ENCODE measurements at regions not wholly inside any gene's neighbourhood (a gene's known extent, or its start where the extent isn't known, plus 50 kb on each side); places are given as distances from the start of the nearest gene placed in this dataset.
"Not testable (repeated sequence)": the region's sequence is repeated elsewhere in the genome, so short reads cannot be mapped to it uniquely, and the experiment has no call there.

DNA sequence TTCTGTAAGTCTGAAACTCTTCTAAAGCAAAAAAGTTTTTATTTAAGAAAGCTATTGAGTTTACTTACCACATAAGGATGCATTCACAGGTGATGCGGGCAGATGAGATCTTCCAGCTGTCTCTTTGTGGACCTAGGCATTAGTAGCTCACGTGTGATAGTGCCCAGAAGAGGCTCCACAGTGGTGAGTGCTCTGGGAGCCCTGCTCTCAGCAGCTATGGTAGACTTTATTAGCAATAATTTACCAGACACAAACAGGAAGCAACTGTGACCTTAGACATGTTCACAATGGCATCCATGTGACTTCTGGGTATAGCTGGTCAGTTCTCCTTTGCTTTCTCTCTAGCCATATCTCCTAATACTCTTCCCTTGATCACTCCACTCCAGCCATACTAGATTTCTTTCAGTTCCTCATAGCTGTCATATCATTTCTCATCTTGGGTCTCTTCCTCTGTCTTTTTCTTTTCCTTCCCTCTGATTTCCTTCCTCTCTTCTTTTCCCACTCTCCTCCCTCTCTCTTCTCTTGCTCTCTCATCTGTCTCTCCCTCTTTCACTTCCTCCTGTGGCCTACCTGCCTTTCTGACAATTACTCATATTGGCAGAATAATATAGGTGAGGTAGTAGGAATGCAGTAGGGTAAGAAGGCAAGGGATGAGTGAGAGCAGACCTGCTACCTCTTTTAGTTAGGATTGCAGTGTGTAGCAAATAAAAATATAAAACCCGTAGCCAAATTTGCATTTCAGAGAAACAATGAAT lies 75.2 kb upstream of the SCAF11 start:
- DNase-seq, result no peak
- H3K4me3 ChIP-seq, result no peak overlapping the region
- no peaks in the 10 kb centered on the region for H3K36me3 ChIP-seq
- H3K27ac ChIP-seq, result no peak overlapping the region
- no peak for TF ChIP-seq POLR2A (IDR thresholded peaks at IDR 0.05)
- TF ChIP-seq, protein P1, sequence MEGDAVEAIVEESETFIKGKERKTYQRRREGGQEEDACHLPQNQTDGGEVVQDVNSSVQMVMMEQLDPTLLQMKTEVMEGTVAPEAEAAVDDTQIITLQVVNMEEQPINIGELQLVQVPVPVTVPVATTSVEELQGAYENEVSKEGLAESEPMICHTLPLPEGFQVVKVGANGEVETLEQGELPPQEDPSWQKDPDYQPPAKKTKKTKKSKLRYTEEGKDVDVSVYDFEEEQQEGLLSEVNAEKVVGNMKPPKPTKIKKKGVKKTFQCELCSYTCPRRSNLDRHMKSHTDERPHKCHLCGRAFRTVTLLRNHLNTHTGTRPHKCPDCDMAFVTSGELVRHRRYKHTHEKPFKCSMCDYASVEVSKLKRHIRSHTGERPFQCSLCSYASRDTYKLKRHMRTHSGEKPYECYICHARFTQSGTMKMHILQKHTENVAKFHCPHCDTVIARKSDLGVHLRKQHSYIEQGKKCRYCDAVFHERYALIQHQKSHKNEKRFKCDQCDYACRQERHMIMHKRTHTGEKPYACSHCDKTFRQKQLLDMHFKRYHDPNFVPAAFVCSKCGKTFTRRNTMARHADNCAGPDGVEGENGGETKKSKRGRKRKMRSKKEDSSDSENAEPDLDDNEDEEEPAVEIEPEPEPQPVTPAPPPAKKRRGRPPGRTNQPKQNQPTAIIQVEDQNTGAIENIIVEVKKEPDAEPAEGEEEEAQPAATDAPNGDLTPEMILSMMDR (IDR thresholded peaks at IDR 0.05), result no peak
- H3K9me3 ChIP-seq, result no peaks in the 10 kb centered on the region
- H3K27me3 ChIP-seq, result no peaks in the 10 kb centered on the region
- intact Hi-C loops (cut with DNase I; ENCODE audit: low total_unique reads), result no loop called here
- no peaks in the 10 kb centered on the region for H3K4me1 ChIP-seq

DNA sequence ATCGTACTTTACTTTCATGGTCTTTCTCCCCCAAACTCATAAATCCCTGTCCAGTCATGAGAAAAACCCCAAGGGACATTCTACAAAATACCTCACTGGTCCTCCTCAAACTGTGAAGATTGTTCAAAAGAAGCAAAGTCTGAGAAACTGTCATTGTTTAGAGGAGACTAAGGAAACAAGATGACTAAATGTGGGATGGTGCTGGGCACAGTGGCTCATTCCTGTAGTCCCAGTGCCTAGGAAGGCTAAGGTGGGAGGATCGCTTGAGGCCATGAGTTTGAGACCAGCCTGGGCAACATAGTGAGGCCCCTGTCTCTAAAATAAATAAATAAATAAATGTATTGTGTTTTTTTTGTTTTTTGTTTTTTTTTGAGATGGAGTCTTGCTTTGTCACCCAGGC lies 74.2 kb upstream of the SCAF11 start:
- no peaks in the 10 kb centered on the region for H3K4me1 ChIP-seq
- no peak for DNase-seq
- H3K9me3 ChIP-seq, result no peaks in the 10 kb centered on the region
- no peaks in the 10 kb centered on the region for H3K36me3 ChIP-seq
- intact Hi-C loops (cut with DNase I; ENCODE audit: low total_unique reads), result no loop called here
- H3K27me3 ChIP-seq, result no peaks in the 10 kb centered on the region
- no peak overlapping the region for H3K4me3 ChIP-seq
- TF ChIP-seq, protein P1 (IDR thresholded peaks at IDR 0.05), result no peak
- TF ChIP-seq POLR2A (IDR thresholded peaks at IDR 0.05), result no peak
- H3K27ac ChIP-seq, result no peak overlapping the region

DNA sequence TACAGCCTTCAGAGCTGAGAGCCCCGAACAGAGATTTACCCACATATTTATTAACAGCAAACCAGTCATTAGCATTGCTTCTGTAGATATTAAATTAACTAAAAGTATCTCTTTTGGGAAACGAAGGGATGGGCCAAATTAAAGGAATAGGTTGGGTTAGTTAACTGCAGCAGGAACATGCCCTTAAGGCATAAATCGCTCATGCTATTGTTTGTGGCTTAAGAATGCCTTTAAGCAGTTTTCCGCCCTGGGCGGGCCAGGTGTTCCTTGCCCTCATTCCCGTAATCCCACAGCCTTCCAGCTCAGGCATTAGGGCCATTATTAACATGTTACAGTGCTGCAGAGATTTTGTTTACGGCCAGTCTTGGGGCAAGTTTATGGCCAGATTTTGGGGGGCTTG lies 68.3 kb upstream of the SCAF11 start:
- H3K4me3 ChIP-seq; H3K27me3 ChIP-seq; H3K36me3 ChIP-seq; intact Hi-C loops (cut with DNase I; ENCODE audit: low total_unique reads); DNase-seq; H3K27ac ChIP-seq; H3K9me3 ChIP-seq; H3K4me1 ChIP-seq: not testable (repeated sequence)

DNA sequence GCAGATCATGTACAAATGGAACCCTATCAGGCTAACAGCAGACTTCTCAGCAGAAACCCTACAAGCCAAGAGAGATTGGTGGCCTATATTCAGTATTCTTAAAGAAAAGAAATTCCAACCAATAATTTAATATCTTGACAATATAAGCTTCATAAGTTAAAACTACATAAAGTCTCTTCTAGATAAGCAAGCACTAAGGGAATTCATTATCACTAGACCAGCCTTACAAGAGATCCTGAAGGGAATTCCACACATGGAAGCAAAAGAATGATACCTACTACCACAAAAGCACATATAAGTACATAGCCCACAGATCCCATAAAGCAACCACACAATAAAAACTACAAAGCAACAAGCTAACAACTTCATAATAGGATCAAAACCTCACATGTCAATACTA lies 60.4 kb upstream of the SCAF11 start:
- Histone ChIP-seq H3K4me3 (no peak overlapping the region), H3K9me3 (peaks cover 0 to 4% of the 10 kb centered on the region in 2 donors), H3K4me1 (no peaks in the 10 kb centered on the region), H3K36me3 (no peaks in the 10 kb centered on the region), H3K27ac (no peak overlapping the region), H3K27me3 (no peaks in the 10 kb centered on the region)
- no peak for DNase-seq
- TF ChIP-seq, protein P1 (IDR thresholded peaks at IDR 0.05), result no peak
- no peak for TF ChIP-seq POLR2A (IDR thresholded peaks at IDR 0.05)
- intact Hi-C loops (cut with DNase I; ENCODE audit: low total_unique reads), result no loop called here

DNA sequence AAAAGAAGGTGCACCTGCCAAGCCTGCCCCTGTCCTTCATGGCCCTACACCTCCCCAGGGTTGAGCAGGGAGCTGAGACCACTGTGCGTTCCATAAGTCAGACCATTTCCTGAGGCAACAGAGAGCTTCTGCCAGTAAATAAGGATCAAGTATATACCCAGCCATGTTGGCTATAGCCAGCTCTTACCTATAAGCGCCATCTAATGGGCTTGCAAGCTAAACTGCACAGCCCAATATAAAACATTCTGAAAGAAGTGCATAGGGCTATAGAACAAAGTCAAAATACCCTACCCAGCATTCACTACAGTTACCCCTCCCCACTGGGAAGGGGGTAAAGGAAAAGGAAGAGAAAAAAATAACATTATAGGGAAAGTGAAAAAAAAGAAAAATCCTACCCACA lies 59.3 kb upstream of the SCAF11 start:
- intact Hi-C loops (cut with DNase I; ENCODE audit: low total_unique reads), result no loop called here
- H3K36me3 ChIP-seq, result no peaks in the 10 kb centered on the region
- no peak overlapping the region for H3K27ac ChIP-seq
- no peak overlapping the region for H3K4me3 ChIP-seq
- no peak for TF ChIP-seq POLR2A (IDR thresholded peaks at IDR 0.05)
- TF ChIP-seq, protein P1 (IDR thresholded peaks at IDR 0.05), result no peak
- H3K27me3 ChIP-seq, result no peaks in the 10 kb centered on the region
- no peaks in the 10 kb centered on the region for H3K4me1 ChIP-seq
- H3K9me3 ChIP-seq, result peaks cover 0 to 4% of the 10 kb centered on the region in 2 donors
- no peak for DNase-seq

DNA sequence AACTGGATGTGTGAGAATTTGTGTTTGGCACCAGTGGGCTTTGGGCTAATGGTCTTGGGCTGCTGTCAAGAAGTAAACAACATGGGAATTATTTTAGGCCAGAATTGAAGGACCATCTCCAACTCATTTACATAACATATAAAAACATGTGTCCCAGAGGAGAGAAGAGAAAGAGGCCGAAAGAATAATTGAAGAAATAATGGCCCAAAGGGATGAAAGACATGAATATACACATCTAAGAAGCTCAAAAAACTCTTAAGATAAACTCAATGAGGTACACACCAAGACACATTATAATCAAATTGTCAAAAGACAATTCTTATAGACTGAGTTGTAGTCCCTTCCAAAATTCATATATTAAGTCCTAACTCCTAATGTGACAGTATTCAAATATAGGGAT lies 56.1 kb upstream of the SCAF11 start:
- TF ChIP-seq, protein P1 (IDR thresholded peaks at IDR 0.05), result no peak
- no peak for TF ChIP-seq POLR2A (IDR thresholded peaks at IDR 0.05)
- Histone ChIP-seq H3K36me3 (no peaks in the 10 kb centered on the region), H3K9me3 (peaks cover 0 to 4% of the 10 kb centered on the region in 2 donors), H3K4me3 (no peak overlapping the region), H3K4me1 (no peaks in the 10 kb centered on the region), H3K27ac (no peak overlapping the region), H3K27me3 (no peaks in the 10 kb centered on the region)
- intact Hi-C loops (cut with DNase I; ENCODE audit: low total_unique reads), result no loop called here
- DNase-seq, result no peak
